AG04449 (cell line): ENCODE measurements at regions not wholly inside any gene's neighbourhood (a gene's known extent, or its start where the extent isn't known, plus 50 kb on each side); places are given as distances from the start of the nearest gene placed in this dataset.

Source experiments
- CTCF ChIA-PET: fragments of 350-600 bp; formaldehyde crosslinking; extraction: SDS; loops from one replicate; lab custom pipeline; 2021; ENCODE audit warnings: antibody characterized with exemption; lab: Yijun Ruan, JAX
- POLR2A ChIA-PET: fragments of 400-600, 350-600 bp; formaldehyde crosslinking; extraction: SDS; loops from one replicate; lab custom pipeline; 2020; ENCODE audit warnings: antibody characterized with exemption, inconsistent platforms; lab: Yijun Ruan, JAX
- DNase-seq: peaks from one replicate; pipeline ENCODE4 v3.0.0-alpha.2; 2010; ENCODE audit warnings: low read depth, low spot score
- H3K4me3 ChIP-seq: 2 replicates; pipeline ENCODE4 v1.5.1; 2011; ENCODE audit warnings: low read depth, mild to moderate bottlenecking, control low read depth, low read length
- TF ChIP-seq, protein P1 (sequence below): IDR thresholded peaks from one replicate; pipeline ENCODE4 v1.5.1; 2011; ENCODE audit warnings: mild to moderate bottlenecking, moderate library complexity, low read length, control low read depth, inconsistent platforms; ENCODE audit not compliant: insufficient read depth; ENCODE audit errors: missing control alignments

DNA sequence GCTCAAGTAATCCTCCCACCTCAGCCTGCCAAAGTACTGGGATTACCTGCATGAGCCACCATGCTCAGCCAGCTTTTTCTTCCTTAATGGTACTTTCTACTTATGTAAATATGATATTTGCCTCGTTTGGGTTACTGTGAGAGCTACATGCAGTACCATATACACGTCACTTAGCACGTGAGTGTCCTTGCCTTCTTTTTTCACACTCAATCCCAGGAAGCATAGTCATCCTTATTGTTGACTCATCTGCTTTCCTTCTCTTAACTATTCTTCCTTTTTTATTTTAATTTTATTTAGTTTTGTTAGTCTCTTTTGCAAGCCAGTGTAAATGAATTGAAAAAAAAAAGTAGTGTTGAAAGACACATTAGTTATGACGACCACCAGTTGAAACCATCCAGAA, 205.9 kb downstream of the HIPK3 start:
- DNase-seq: no peak
- H3K4me3 ChIP-seq: no peak overlapping the region
- ChIA-PET POLR2A (interaction anchor here (0.7 kb wide), 1 partner anchor 228 kb away, joined by 3 read pairs; no protein-coding TSS in a partner anchor), CTCF (interaction anchor here (0.9 kb wide), 1 partner anchor 16 kb away, joined by 3 read pairs; no protein-coding TSS in a partner anchor)
- TF ChIP-seq, protein P1, sequence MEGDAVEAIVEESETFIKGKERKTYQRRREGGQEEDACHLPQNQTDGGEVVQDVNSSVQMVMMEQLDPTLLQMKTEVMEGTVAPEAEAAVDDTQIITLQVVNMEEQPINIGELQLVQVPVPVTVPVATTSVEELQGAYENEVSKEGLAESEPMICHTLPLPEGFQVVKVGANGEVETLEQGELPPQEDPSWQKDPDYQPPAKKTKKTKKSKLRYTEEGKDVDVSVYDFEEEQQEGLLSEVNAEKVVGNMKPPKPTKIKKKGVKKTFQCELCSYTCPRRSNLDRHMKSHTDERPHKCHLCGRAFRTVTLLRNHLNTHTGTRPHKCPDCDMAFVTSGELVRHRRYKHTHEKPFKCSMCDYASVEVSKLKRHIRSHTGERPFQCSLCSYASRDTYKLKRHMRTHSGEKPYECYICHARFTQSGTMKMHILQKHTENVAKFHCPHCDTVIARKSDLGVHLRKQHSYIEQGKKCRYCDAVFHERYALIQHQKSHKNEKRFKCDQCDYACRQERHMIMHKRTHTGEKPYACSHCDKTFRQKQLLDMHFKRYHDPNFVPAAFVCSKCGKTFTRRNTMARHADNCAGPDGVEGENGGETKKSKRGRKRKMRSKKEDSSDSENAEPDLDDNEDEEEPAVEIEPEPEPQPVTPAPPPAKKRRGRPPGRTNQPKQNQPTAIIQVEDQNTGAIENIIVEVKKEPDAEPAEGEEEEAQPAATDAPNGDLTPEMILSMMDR: no peak

DNA sequence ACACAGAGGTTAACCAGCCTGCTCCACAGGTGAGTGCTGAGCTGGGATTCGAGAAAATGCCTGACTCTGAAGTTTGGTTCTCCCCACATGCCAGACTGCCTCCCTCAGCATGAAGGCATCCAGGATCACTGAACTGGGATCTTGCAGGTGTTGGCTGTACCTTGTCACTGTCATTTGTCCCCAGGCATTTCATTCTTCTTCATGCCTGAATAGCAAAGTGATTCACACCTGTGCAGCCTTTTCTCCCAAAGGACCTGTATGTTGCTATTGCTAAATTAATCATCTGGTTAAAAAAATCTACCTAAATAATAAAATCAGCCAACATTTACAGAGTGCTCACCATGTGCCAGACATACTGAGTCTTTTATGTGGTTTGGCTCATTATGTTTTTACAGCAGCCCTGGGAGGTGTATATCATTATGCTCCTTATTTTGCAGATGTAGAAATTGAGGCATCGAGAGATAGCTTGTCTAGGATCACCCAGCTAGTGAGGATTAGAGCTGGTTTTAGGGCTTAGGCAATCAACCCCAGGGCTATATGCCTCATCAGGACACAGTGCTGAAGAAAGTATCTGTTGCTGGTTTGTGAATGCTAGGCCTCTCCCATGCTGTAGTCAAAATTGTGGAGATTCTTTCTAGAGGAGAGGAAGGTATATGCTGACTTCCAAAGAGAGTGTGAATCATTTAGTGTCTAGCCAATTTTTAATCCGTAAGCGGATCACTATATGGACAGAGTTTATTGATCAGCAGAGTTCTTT, 204.4 kb downstream of the HIPK3 start:
- POLR2A ChIA-PET: interaction anchor here (0.6 kb wide), 1 partner anchor 53 kb away, joined by 3 read pairs; no protein-coding TSS in a partner anchor
- TF ChIP-seq, protein P1: no peak
- no peak for DNase-seq
- H3K4me3 ChIP-seq: no peak overlapping the region
- CTCF ChIA-PET: no interaction called here

DNA sequence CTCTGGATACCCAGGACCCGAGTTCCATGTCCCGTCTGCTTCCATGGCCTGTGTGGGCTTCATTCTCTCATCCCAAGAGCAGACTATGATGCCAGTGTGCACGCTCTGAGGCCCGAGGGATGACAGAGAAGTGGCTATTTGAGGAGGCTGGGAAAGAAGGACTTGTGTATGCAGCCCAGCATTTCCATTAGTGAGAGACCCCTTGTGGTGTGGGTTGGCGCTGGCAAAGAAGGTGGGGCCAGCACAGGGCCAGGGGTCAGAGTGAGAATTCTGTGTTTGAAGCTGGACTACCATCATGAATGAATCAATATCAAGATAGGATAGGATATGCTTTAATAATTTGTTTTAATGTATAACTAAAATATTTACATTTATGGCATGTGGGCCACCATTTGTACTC, 200.8 kb downstream of the HIPK3 start:
- DNase-seq: no peak
- ChIA-PET CTCF (no interaction called here), POLR2A (no interaction called here)
- TF ChIP-seq, protein P1: no peak
- no peak overlapping the region for H3K4me3 ChIP-seq

DNA sequence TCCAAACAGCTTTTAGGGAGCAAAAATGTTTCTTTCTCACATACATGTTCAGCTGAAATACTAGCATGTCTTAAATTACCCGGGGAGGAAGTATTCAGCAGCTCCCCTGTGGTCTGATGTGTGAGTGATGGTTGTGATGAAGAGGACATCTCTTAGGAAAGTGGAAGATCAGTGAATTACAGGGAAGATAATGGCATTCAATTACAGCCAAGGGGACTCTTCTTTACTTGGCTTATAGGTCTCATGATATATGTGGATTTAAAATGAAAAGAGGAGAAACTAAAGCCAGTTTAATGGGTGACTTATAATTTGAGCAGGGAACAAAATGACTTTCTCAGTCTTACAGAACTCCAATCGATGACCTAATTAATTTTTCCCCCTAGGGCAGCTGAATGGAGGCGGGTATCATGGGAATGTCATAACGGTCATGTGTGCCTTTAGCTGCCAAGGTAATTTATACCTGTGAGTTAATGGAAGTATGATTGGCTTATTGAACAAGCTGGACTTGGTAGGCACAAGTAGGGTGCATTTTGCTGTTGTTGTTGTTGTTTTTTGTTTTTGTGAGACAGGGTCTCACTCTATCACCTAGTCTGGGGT, 198.8 kb downstream of the HIPK3 start:
- DNase-seq: no peak
- no peak overlapping the region for H3K4me3 ChIP-seq
- ChIA-PET CTCF (interaction anchor here (1.5 kb wide), 1 partner anchor 229 kb away, joined by 3 read pairs; no protein-coding TSS in a partner anchor), POLR2A (no interaction called here)
- TF ChIP-seq, protein P1: no peak

DNA sequence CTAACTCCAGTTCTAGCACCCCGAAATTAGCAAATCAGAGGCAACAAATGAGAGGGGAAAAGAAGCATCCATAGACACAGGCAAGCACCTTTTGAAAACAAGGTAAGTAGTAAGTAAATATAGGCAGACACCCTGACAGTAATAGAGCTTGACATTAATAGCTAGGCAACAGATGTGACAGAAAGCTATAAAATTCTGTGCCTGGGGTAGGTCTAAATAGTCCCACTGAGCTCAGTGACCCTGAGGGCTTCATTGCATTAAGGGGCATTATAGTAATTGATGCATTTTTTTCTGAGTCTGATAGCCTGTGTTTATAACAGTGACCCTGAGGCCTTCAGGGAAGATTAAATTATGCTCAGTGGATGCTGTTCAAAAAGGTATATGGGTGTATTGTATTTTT, 197.1 kb downstream of the HIPK3 start:
- no peak for DNase-seq
- H3K4me3 ChIP-seq: no peak overlapping the region
- TF ChIP-seq, protein P1: no peak
- POLR2A ChIA-PET: interaction anchor here (0.8 kb wide), 1 partner anchor 79 kb away, joined by 3 read pairs; no protein-coding TSS in a partner anchor
- CTCF ChIA-PET: interaction anchor here (0.9 to 1.6 kb wide), 5 partner anchors 10 to 53 kb away, joined by 3 to 5 read pairs (median 3); no protein-coding TSS in a partner anchor
